GM11168 (cell line): ENCODE measurements at regions not wholly inside any gene's neighbourhood (a gene's known extent, or its start where the extent isn't known, plus 50 kb on each side); places are given as distances from the start of the nearest gene placed in this dataset.

Source experiments
- in situ Hi-C: fragments of 300-500 bp; cut with MboI; formaldehyde crosslinking; loops from one replicate; pipeline ENCODE4 v1.12.0; 2022; ENCODE audit warnings: low sequenced_read_pairs; ENCODE audit not compliant: unreplicated experiment

DNA sequence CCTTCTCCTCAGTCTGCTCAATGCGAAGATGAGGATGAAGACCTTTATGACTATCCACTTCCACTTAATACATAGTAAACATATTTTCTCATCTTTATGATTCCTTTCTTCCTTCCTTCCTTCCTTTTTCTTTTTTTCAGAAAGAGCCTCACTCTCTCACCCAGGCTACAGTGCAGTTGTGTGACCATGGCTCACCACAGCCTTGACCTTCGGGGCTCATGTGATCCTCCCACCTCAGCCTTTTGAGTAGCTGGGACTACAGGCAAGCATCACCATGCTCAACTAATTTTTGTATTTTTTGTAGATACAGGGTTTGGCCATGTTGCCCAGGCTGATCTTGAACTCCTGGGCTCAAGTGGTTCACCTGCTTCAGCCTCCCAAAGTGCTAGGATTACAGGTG lies 52.0 kb upstream of the RAP2B start:
- in situ Hi-C loops, result no loop called here

GRCh38 chr3:153111016-153111415 lies 51.0 kb upstream of the RAP2B start:
- in situ Hi-C loops, result no loop called here
